Tongue (tissue), 1 donor: ENCODE measurements at regions not wholly inside any gene's neighbourhood (a gene's known extent, or its start where the extent isn't known, plus 50 kb on each side); places are given as distances from the start of the nearest gene placed in this dataset.
A peak's percentile ranks its signal among the peaks of the same experiment; 100 is the strongest.

ENCODE experiments used
- DNase-seq: peaks from one replicate; pipeline ENCODE4 v3.0.0-alpha.2; 2015

DNA sequence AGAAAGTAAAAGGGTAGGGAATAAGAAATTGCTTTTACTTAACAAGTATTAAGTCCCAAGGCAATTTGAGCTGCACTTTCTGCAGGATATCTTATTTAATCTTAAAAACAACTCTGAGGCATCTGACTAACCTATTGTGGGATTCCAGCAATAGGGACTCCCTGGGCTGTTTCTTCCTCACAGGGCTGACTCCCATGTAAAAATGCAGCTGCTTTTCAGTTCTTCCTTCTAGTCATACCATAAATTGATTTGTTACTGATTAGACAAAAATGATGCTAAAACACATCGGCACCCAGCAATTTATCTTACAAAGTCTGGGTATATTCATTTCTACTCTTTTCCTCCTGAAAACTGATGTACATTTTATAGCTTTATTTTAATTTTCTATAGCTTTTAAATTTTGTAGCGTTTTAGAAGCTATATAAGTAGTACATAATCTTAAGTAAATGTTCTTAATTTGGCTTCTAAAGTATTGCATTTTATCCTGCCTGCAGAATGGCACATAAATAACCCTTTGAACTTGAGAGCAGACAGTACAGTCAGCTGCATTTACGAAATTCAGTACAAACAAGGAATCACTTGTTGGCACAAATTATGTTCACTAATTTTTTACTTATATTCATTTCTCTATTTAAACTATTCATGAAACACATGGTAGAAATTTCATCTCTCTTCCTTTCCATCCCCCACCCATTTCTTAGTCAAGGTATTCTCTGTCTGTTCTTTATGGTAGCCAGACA lies 102.4 kb upstream of the FRY start:
- no peak for DNase-seq

DNA sequence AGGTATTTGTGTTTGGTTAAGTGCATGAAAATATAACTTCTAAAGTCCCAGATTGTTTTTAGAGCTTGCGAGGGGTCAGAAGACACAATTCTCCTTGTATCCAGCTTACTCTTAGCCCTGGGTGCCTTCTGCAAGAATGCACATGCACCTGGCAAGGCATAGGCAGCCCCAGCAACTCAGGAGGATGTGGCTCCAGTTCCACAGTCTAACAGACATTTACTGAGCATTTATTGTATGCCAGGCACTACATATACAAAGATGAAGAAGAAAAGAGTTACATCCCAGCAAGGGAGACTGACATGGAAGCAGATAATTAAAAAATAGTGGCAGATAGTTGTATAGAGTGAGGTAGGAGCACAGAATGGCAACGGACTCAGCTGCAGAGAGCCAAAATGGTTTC lies 101.1 kb upstream of the FRY start:
- no peak for DNase-seq

DNA sequence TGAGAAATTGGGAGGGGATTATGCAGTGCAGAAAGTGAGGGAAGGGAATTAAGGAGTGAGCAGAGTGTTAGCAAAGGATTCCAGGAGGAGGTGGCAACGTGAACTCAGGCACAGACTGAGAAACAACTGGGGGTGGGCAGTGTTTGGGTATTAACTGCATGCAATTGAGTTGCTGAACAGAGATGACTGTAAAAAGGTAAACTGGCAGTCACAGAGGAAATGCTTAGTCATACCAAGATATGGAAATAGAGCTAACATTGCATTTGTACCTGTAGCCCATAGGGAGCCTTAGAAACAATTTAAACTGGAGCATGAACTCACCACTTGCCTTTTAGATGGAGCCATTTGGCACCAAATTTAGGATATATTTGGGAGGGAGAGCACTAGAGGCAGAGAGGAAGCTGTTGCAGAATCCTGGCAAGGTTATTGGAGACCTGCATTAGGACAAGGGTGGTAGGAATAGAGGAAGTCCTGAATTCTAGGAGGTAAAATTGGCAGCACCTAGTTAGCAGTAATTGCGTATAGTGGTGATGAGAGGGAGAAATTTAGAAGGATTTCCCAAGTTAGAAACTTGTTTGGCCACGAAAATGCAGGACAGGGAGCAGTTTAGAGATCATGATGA lies 100.6 kb upstream of the FRY start:
- DNase-seq: no peak

DNA sequence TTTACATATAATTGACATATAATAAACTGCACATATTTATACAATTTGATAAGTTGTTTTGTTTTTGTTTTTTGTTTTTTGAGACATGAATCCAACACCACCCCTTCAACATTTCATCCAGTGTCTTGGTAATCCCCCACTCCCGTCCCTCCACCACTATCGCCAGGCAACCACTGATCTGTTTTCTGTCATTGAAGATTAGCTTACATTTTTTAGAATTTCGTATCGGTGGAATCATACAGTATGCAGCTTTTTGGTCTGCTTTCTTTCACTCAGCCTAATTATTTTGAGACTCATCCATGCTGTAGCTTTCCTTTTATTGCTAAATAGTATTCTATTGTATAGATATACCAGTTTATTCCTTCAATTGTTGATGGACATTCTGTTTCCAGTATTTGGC lies 94.1 kb upstream of the FRY start:
- no peak for DNase-seq

DNA sequence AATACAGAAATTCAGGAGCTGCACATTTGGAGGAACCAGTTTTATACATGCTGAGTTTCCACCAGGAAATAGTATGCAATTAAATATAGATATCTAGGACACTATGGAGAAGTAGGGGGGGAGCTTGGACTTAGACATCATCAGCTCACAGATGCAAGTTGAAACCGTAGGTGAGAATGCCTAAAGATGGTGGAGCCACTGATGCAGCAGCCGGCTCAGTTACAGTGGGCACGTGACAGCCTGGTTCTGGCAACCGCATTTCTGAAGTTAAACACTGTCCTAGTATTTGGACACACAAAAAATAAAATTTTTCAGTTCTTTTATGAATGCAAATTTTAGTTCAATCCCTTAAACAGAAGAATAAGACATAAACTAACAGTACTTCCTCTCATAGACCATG lies 91.5 kb upstream of the FRY start:
- DNase-seq: no peak

DNA sequence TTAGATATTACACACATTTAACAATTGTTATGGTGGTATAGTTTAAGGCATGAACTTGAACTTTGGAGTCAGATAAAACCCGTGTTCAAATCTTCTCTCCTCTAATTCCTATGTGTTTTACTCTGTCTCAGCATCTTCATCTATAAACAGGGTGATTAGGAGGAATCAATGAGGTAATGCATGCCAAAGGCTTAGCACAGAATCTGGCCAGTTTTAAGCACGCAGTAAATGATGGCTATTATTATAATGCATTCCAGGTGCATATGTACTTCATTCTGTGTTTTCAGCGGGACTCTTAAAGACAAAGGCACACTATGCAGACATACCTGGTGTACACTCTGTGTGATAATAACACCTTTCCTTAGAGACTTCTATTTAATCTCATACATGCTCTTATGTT lies 88.0 kb upstream of the FRY start:
- no peak for DNase-seq

GRCh38 chr13:31944262-31945160 lies 87.1 kb upstream of the FRY start:
- DNase-seq: no peak

DNA sequence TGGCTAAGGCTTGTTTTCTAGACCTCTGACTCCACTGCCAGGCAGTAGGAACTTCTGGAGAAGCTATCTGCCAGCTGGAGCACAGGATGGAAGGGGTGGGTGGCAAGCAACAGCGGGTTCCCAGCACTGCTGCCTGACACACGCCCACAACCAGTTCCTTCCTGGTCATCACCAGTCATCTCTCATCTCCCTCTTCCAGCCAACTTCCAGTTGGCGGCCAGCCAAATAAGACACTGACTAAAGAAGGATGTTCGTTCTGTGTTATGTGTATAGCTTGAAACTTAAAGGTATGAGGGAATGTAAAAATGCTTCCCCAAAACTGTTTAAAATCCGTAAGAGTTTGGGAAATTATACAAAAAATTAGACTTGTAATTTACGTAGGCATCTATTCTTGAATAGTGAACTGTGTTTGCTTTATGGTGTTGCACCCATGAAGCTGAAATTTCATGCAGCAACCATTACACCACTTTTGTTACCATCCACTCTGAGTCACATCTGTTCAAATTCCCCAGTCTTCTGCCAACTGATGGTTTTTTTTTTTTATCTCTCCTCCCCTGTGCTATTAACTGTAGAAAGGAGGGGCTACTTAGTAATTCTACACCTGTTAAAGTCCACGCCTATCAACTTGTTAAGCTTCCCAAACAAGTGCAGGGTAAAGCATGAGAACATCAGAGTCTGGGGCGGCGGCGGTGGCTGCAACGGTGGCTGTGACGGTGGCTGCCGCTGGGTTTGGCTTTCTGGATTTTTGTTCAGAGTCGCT lies 86.2 kb upstream of the FRY start:
- DNase-seq: peak; percentile 94

DNA sequence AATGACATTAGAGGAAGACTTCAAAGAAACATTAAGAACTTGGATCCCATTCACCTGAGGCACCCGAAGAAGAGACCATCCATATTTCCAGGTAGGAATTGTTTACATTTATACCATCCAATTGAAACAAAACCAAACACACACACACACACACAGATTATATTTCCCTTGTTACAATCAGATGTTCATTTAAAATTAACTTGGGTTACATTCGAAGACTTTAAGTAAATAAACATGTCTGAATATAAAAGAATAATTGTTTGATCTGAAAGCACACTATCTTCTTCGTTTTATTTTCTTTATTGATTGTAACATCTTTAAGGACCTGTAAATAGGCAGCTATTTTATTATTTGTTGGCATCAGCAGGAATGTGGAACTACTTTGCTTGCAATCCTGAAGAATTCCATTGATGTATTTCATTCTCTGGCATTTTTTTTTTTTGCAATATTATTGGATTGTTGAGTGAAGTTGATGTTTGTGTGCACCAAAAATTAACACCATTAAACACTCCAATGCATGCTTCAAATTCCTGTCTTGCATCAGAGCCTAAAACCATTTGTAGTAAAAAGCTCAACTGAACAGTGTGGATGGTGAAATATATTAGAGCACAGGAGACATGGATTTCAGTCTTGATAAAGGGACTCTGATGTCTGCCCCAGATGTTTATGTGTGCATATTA lies 85.3 kb upstream of the FRY start:
- DNase-seq: no peak

DNA sequence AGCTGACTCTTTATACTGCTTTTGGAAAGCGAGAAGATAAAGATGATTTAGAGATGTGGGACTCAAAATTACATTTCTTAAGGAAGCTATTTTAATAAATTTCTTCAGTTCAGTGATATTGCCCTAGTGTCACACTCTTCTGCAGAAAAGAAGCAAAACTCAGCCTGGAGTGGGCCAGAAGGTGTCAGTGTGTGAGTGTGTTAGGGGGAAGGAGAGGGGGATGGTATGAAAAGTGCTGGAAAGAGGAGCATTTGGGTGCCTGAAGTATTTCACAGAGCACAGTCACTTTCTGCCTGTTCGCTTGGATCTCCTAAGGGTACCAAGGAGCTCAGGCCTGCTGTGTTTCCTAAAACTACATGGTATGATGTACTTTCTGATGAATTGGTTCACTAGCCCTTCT lies 84.5 kb upstream of the FRY start:
- DNase-seq: peak; percentile 48

DNA sequence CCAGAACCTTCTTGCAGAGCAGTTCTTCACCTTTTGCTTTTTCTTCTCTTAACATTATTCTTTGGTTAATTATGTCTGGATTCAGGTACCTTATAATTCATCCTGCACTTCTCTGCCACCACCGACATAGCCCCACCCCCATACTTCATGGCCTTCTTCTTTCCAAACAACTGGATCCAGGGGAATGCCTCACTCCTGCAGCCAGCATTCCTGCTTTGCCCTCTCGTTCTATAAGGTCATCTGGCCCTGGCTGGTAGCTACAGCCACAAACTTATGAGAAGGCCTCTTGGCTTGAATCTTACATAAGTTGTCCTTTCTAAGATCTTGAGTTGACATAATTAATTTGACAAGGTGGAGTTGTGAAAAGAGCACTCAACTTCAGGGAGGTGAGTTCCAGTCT lies 84.1 kb upstream of the FRY start:
- no peak for DNase-seq

GRCh38 chr13:31949486-31949885 lies 82.1 kb upstream of the FRY start:
- no peak for DNase-seq

- no peak for DNase-seq
These were observed 81.3 kb upstream of the FRY start for GRCh38 chr13:31950111-31950815.

DNA sequence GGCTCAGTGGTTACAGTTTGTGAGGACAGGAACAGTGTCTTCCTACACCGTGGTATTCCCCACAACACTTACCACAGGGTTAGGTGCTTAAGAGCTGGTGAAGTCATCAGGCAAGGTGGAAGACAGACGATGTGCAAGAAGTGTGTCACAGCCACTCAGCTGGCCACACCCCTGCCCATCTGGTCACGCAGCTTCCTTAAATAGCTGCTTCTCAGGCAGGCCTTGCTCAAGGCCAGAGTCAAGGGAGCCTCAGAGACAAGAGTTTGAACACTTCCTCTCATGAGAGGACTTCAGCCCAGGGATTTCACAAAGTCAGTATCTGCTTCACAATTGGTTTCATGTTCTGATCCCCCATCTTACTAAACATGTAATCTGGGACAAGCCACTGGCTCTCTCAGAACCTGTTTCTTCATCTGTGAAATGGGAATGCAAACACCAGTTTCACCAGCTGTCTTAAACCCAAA lies 80.3 kb upstream of the FRY start:
- DNase-seq: peak; percentile 63

GRCh38 chr13:31952641-31953380 lies 78.8 kb upstream of the FRY start:
- DNase-seq: no peak

DNA sequence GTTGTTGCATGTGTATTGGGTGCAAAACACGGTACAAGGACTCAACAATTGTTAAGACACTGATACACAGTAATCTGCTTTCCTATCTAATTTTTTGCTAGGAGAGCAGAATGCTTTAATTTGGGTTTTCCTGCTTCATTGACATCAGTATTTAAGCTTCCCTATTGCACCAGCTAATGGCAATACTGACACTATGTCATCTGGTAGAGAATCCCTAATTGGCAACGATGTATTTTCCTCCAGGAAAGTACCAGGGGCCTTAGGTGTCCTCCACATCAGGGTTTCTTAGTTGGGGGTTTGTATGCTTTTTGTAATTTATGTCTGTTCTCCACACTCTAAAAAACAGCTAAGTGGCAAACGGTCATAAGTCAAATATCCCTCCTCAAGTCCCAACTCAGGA lies 76.5 kb upstream of the FRY start:
- DNase-seq: no peak

DNA sequence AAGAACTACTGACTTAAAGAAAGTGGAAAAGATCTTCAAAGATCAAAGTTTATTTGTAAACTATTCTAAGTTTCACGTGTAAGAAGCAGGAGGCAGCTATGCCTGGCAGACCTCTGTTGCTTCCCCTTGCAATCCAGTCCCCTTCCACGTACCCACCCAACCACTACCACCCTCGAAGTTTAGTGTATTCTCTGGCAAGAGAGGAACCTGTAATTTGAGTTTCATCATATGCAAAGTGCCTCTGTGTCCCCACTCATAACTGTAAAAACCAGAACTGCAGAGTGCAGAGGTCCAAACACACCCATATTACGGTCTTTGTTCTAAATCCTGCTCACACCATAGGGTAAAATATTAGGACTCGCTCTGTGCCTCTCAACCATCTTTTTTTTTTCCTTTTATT lies 75.8 kb upstream of the FRY start:
- no peak for DNase-seq

GRCh38 chr13:31956980-31957644 lies 74.5 kb upstream of the FRY start:
- DNase-seq: no peak

DNA sequence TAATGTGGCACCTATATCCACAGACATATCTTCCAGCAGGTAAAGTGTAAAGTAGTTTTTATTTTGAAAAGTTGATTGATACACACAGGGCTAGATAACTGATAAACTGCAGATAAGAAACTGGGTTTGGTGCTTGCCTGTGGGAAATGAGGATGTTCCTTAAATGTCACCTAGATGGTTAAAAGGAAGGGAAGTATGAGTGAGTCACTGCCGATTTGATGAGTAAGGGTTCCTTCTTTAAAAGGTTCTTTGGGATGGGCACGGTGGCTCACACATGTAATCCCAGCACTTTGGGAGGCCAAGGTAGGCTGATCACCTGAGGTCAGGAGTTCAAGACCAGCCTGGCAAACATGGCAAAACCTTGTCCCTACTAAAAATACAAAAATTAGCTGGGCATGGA lies 73.8 kb upstream of the FRY start:
- DNase-seq: no peak
